ENCODE measurements at regions not wholly inside any gene's neighbourhood (a gene's known extent, or its start where the extent isn't known, plus 50 kb on each side); places are given as distances from the start of the nearest gene placed in this dataset.
"Not testable (repeated sequence)": the region's sequence is repeated elsewhere in the genome, so short reads cannot be mapped to it uniquely, and the experiment has no call there.

GRCh38 chr21:35521293-35521692 lies 472.2 kb upstream of the RUNX1 start:
- no peaks in the 10 kb centered on the region for H3K9me3 Mint-ChIP-seq
- ATAC-seq (ENCODE audit: low read depth) (no peak), DNase-seq (no peak)
- no peaks in the 10 kb centered on the region for H3K36me3 Mint-ChIP-seq
- H3K4me1 Mint-ChIP-seq = peaks cover 18% of the 10 kb centered on the region
- no peak overlapping the region for H3K27ac Mint-ChIP-seq
- POLR2A ChIA-PET = no interaction called here
- no peak overlapping the region for H3K4me3 Mint-ChIP-seq
- H3K27me3 Mint-ChIP-seq = no peaks in the 10 kb centered on the region

DNA sequence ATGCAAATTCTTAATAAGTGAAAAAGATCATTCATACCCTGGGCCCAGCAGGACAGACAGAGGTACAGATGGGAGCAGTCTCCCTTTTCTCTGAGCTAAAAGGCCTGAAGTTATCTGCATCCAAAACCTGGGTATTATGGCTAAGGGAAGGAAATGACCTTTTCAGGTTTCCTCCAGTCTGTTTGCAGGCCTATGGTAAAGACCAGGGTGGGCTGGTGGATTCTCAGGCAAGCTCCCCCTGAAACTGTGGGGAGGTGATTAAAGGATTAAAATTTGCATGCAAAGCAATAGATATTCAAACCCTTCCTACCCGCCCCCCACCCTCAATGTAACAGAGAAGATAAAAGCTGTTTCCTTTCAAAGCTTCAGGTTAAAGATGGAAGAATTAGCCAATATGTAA lies 471.8 kb upstream of the RUNX1 start:
- peaks cover 15% of the 10 kb centered on the region for H3K4me1 Mint-ChIP-seq

GRCh38 chr21:35520302-35520701 lies 471.2 kb upstream of the RUNX1 start:
- Mint-ChIP-seq H3K4me3 (no peak overlapping the region), H3K27ac (no peak overlapping the region), H3K9me3 (no peaks in the 10 kb centered on the region), H3K36me3 (no peaks in the 10 kb centered on the region), H3K27me3 (no peaks in the 10 kb centered on the region), H3K4me1 (peaks cover 10% of the 10 kb centered on the region)
- POLR2A ChIA-PET = no interaction called here
- no peak for DNase-seq
- ATAC-seq (ENCODE audit: low read depth) = no peak

More for the DNA sequence above, 471.8 kb upstream of the RUNX1 start:
- no peak overlapping the region for H3K4me3 Mint-ChIP-seq
- H3K27me3 Mint-ChIP-seq = no peaks in the 10 kb centered on the region
- H3K27ac Mint-ChIP-seq = no peak overlapping the region
- no peaks in the 10 kb centered on the region for H3K9me3 Mint-ChIP-seq
- no peaks in the 10 kb centered on the region for H3K36me3 Mint-ChIP-seq
- POLR2A ChIA-PET = no interaction called here
- DNase-seq (no peak), ATAC-seq (ENCODE audit: low read depth) (no peak)

DNA sequence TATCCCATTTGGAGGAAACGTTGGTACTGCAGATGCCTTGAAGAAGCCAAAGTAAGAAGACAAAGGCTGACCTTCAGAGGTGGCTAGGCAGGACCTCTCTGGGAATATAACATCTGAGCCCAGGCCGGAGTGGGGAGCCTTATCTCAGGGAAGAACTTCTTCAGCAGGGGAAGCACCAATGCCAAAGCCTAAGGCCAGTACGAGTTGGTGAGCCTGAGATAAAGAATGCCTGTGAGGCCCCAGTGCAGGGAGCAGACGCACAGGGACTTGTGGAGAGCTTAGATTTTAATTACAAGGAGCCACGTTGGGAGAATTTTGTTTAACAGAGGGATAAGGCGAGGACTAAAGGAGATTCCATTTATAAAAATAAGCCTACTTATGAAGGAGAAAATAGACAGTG lies 468.8 kb upstream of the RUNX1 start:
- POLR2A ChIA-PET = no interaction called here
- H3K27ac Mint-ChIP-seq = no peak overlapping the region
- H3K4me3 Mint-ChIP-seq = no peak overlapping the region
- H3K27me3 Mint-ChIP-seq = no peaks in the 10 kb centered on the region
- DNase-seq (no peak), ATAC-seq (ENCODE audit: low read depth) (no peak)
- no peaks in the 10 kb centered on the region for H3K36me3 Mint-ChIP-seq
- H3K9me3 Mint-ChIP-seq = no peaks in the 10 kb centered on the region
- H3K4me1 Mint-ChIP-seq = peaks cover 4% of the 10 kb centered on the region

GRCh38 chr21:35516292-35516691 lies 467.2 kb upstream of the RUNX1 start:
- H3K9me3 Mint-ChIP-seq; H3K4me3 Mint-ChIP-seq; DNase-seq; H3K4me1 Mint-ChIP-seq; POLR2A ChIA-PET; H3K36me3 Mint-ChIP-seq; H3K27me3 Mint-ChIP-seq; H3K27ac Mint-ChIP-seq; ATAC-seq (ENCODE audit: low read depth): not testable (repeated sequence)

DNA sequence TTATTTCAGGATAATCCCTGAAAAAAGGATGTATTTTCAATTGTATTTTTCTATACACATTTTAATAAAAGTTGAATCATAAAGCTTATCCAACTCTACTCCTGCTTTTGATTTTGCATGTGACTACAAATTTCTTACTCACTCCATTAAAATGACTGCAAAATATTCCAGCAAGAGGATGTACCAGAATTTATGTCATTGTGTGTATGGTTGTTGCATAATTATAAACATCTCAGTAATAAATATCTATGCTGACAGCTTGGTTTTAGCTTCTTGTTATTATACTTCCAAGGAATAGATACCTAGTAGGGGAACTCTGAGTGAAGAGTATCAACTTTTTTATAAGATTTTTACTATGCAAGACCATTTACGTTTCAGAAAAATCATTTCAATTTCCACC lies 463.2 kb upstream of the RUNX1 start:
- Mint-ChIP-seq H3K4me3 (no peak overlapping the region), H3K27me3 (no peaks in the 10 kb centered on the region), H3K9me3 (no peaks in the 10 kb centered on the region), H3K4me1 (peaks cover 8% of the 10 kb centered on the region), H3K27ac (no peak overlapping the region), H3K36me3 (no peaks in the 10 kb centered on the region)
- no peak for ATAC-seq (ENCODE audit: low read depth)
- no peak for DNase-seq
- POLR2A ChIA-PET = interaction anchor here (0.6 kb wide), 1 partner anchor 532 kb away, joined by 4 read pairs; no protein-coding TSS in a partner anchor

GRCh38 chr21:35511696-35512162 lies 462.6 kb upstream of the RUNX1 start:
- DNase-seq (no peak), ATAC-seq (ENCODE audit: low read depth) (no peak)
- Mint-ChIP-seq H3K36me3 (no peaks in the 10 kb centered on the region), H3K27ac (no peak overlapping the region), H3K4me3 (no peak overlapping the region), H3K9me3 (no peaks in the 10 kb centered on the region), H3K4me1 (peaks cover 9% of the 10 kb centered on the region), H3K27me3 (no peaks in the 10 kb centered on the region)
- POLR2A ChIA-PET = interaction anchor here (0.6 kb wide), 1 partner anchor 532 kb away, joined by 4 read pairs; no protein-coding TSS in a partner anchor

GRCh38 chr21:35510957-35511695 lies 462.0 kb upstream of the RUNX1 start:
- H3K27ac Mint-ChIP-seq = no peak overlapping the region
- no peaks in the 10 kb centered on the region for H3K27me3 Mint-ChIP-seq
- H3K4me3 Mint-ChIP-seq = no peak overlapping the region
- H3K9me3 Mint-ChIP-seq = no peaks in the 10 kb centered on the region
- POLR2A ChIA-PET = no interaction called here
- peaks cover 9% of the 10 kb centered on the region for H3K4me1 Mint-ChIP-seq
- DNase-seq (no peak), ATAC-seq (ENCODE audit: low read depth) (no peak)
- no peaks in the 10 kb centered on the region for H3K36me3 Mint-ChIP-seq

DNA sequence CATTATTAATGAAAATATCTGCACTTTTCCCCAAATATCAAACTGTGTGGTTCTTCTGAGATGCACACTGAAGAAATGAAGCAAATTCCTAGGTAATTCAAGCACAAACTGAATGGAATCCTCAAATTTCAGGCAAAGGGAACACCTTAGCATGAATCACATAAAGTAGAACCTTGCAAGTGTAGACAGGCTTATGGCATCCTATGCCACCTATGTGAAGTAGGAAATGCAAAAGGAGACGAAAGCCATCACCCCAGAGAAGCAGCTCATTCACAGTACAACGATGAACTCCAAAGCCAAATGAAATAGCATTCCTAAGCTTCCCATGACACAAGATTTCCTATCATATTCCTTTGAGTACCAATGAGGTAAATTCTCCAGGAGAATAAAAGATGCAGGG lies 461.2 kb upstream of the RUNX1 start:
- ATAC-seq (ENCODE audit: low read depth) (no peak), DNase-seq (no peak)
- H3K4me1 Mint-ChIP-seq = peaks cover 9% of the 10 kb centered on the region
- no peak overlapping the region for H3K4me3 Mint-ChIP-seq
- POLR2A ChIA-PET = no interaction called here
- H3K36me3 Mint-ChIP-seq = no peaks in the 10 kb centered on the region
- no peak overlapping the region for H3K27ac Mint-ChIP-seq
- H3K9me3 Mint-ChIP-seq = no peaks in the 10 kb centered on the region
- H3K27me3 Mint-ChIP-seq = no peaks in the 10 kb centered on the region

GRCh38 chr21:35509001-35509704 lies 460.1 kb upstream of the RUNX1 start:
- Mint-ChIP-seq H3K4me3 (no peak overlapping the region), H3K36me3 (no peaks in the 10 kb centered on the region), H3K9me3 (no peaks in the 10 kb centered on the region), H3K27me3 (no peaks in the 10 kb centered on the region), H3K27ac (no peak overlapping the region), H3K4me1 (peaks cover 12% of the 10 kb centered on the region)
- POLR2A ChIA-PET = interaction anchor here (1.3 kb wide), 1 partner anchor 34 kb away, joined by 3 read pairs; no protein-coding TSS in a partner anchor
- DNase-seq (no peak), ATAC-seq (ENCODE audit: low read depth) (no peak)

- POLR2A ChIA-PET = interaction anchor here (1.3 kb wide), 1 partner anchor 33 kb away, joined by 3 read pairs; no protein-coding TSS in a partner anchor
- H3K9me3 Mint-ChIP-seq = no peaks in the 10 kb centered on the region
- H3K4me3 Mint-ChIP-seq = no peak overlapping the region
- DNase-seq (no peak), ATAC-seq (ENCODE audit: low read depth) (no peak)
- H3K4me1 Mint-ChIP-seq = peaks cover 20% of the 10 kb centered on the region
- no peaks in the 10 kb centered on the region for H3K27me3 Mint-ChIP-seq
- H3K36me3 Mint-ChIP-seq = no peaks in the 10 kb centered on the region
- H3K27ac Mint-ChIP-seq = no peak overlapping the region
These were observed 459.2 kb upstream of the RUNX1 start for GRCh38 chr21:35508139-35508888.

DNA sequence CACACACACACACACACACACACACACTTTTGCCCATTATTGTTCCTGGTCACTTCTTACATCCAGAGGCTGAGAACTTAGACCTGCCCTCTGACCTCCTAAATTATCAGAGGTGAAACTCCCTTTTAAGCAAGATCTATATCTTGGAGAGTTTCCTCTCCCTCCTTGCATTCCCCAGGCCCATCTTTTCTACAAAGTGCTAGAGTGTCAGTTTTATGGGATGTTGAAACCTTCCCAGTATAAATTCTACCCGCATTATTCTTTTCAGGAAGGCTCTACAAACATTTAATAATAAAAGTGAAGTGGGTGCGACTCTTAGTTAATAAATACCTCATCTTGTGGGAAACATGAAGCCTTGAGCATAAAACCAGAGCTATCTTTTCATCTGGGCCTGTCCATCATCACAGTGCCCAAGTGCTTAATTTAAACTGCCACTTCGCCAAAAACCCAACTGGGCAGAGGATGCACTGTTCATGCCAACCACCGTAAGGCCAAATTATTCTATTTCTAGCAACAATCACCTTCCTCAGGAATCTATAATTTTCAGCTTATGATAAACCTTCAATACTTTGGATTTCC lies 458.2 kb upstream of the RUNX1 start:
- POLR2A ChIA-PET = no interaction called here
- DNase-seq = no peak
- Mint-ChIP-seq H3K4me3 (no peak overlapping the region), H3K27me3 (no peaks in the 10 kb centered on the region), H3K27ac (no peak overlapping the region), H3K4me1 (peaks cover 25% of the 10 kb centered on the region), H3K36me3 (no peaks in the 10 kb centered on the region), H3K9me3 (no peaks in the 10 kb centered on the region)
- no peak for ATAC-seq (ENCODE audit: low read depth)

GRCh38 chr21:35506771-35507170 lies 457.7 kb upstream of the RUNX1 start:
- H3K4me1 Mint-ChIP-seq = peaks cover 25% of the 10 kb centered on the region
- POLR2A ChIA-PET = no interaction called here
- H3K27ac Mint-ChIP-seq = no peak overlapping the region
- no peak overlapping the region for H3K4me3 Mint-ChIP-seq
- no peak for ATAC-seq (ENCODE audit: low read depth)
- no peaks in the 10 kb centered on the region for H3K27me3 Mint-ChIP-seq
- no peaks in the 10 kb centered on the region for H3K9me3 Mint-ChIP-seq
- DNase-seq = no peak
- H3K36me3 Mint-ChIP-seq = peaks cover 1% of the 10 kb centered on the region
